HG02885 (cell line): ENCODE measurements at regions not wholly inside any gene's neighbourhood (a gene's known extent, or its start where the extent isn't known, plus 50 kb on each side); places are given as distances from the start of the nearest gene placed in this dataset.

Experiments used
- ATAC-seq: cut with Tn5 transposase; IDR thresholded peaks from one replicate; pipeline ENCODE4 v1.9.1; 2021; ENCODE audit warnings: mild to moderate bottlenecking; ENCODE audit not compliant: unreplicated experiment, poor library complexity

DNA sequence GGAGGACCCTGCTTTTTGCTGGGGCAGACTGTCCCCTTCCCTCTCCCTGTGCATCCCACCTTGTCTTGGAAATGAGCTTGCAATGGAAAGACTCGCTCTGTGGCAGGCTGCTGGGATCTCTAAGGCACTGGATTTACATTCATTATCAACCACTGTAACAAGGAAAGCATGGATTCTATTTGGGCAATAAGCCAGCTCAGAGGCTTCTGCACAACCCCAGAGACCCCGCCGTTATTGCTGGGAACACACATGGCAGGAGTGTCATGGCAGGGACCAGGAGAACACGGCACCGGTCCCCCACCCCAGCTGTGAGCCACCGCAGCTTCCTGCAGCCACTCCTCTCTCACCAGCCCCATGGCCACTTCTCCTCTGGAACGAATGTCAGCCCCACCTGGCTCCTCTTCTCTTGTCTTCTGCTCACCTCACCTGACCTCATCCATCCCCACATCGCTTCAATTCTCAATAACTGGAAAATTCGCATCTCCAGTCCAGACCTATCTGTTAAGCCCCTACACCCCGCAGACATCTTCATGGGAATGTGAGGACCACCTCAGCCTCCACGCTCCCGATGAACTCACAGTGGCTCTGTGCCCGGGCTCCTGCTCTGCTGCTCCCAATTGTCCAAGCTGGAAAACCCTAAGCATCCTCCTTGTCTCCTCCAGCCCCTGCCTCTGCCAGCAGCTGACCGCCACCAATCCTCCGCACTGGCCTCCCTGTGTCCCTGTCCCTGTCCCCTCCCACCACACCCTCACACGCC is 181.5 kb downstream of the USP12 start:
- ATAC-seq = no peak

DNA sequence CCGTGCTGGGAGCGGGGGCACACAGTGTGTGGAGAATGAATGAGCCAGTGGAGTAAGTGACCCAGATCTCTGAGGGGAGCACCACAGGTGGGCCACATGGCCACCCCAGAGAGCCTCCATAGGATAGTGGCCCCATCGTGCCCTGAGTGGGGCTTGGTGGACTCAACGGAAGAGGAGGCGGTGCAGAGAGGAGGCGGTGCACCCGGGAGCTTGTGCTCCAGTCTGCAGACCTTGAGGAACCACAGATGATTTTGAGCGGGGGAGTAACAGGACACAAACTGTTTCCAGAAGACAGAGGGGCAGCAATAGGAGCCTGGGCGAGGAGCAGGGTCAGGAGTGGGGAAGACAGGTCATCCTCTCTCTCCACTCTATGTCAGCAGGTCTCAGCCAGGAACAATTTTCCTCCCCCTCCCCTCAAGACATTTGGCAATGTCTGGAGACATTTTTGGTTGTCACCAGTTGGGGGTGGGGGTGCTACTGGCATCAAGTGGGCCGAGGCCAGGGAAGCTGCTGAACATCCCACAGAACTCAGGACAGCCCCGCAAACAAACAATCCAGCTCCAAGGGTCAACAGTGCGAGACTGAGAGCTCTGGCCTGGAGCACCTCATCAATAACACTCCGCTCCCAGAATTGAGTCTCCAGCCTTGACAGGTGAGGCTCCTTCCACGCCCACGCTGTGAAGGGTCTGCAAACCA is 182.2 kb downstream of the USP12 start:
- no peak for ATAC-seq

DNA sequence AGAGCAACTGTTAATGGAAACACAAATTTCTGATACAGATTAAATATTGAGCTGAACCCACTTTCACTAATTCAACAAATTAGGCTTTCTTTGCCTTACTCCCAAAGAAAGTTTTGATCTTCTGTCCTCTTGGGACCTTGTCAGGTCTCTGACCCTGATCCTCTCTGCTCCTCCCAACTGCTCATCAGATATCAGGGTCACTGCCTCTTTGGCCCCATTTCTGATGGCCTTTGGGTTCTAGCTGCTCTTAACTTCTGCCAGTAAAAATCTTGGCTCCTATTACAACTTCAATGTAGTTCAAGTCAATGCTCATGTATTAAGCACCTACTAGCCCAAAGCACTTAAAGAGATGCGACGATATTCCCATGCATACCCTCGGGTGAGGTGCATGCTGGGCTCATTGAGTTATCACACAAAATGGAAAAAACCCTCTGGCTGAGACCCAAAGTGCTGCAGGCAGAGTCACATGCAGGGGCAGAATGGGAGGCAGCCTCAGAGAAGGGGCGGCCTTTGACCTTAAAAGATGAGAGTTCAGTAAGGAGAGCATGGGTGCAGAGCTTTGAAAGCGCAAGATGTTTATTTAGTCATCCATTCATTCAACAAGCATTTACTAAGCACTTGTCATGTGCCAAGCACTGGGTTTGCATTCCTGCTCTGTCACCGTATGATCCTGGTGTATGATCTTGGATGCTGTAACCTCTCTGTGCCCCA is 183.4 kb downstream of the USP12 start:
- no peak for ATAC-seq

DNA sequence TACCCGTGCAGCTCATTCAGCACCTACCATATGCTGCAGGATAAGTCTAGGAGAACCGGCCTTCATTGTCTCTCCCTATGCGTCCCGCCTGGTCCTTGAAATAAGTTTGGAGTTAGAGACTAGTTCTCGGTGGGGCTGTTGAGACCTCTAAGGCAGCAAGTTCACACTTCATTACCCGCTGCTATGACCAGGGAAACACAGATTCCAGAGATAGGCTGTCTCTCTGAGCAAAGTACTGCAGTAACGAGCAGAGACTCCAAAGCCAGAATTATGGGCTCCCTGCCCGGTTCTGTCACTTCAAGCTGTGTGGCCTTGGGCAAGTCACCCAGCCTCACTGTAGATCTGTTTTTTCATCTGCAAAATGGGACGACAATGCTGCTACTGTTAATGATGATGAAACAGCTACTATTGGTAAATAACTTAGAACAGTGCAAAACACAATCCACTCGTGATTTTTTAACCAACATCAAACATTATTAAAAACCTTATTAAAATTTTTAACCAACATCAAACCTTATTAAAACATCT is 184.1 kb downstream of the USP12 start:
- ATAC-seq = no peak

DNA sequence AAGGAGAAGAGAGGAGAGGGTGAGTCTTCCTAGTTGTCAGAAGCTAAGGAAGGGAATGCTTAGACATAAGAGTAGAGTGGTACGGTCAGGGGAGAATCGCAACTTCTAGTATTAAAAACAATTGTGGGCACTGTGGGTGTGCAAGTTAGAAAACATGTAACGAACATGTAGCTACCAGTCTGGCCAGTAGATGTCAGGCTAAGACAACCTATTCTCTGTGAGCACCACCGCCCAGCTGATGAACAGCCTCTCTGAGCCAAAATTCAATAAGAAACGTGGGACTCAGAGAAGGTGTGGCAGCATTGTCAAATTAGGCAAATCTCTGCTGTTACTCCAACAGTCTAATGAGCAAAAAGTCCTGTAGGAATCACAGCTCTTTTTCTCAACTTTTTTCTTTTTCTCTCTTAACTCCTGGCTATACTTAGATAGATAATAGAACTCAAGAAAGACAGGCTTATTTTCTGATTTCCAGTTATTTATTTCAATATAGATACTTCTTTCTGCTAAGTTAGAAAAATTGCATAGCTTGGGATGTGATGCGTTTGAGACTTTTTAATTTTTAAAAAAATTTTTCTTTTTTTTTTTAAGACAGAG is 186.2 kb downstream of the USP12 start:
- ATAC-seq = peak; percentile 79

DNA sequence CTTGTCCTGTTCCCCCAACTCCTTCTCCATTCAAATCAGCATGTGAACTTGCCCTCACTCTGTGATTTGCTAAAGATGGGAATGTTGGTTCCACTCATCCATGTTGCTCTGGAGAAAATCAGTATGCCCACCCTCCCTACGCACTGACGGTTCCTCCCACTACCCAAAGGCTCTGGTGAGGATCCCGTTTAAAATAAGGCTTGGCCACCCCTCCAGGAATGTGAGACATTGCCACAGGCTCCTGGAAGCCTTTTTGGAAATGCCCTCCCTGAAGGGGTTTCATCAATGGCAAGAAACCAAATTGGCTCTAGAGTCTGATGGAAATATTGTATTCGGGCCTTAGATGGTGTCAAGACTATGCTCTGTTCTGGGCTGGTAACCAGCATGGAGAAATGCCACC is 187.3 kb downstream of the USP12 start:
- ATAC-seq = no peak

DNA sequence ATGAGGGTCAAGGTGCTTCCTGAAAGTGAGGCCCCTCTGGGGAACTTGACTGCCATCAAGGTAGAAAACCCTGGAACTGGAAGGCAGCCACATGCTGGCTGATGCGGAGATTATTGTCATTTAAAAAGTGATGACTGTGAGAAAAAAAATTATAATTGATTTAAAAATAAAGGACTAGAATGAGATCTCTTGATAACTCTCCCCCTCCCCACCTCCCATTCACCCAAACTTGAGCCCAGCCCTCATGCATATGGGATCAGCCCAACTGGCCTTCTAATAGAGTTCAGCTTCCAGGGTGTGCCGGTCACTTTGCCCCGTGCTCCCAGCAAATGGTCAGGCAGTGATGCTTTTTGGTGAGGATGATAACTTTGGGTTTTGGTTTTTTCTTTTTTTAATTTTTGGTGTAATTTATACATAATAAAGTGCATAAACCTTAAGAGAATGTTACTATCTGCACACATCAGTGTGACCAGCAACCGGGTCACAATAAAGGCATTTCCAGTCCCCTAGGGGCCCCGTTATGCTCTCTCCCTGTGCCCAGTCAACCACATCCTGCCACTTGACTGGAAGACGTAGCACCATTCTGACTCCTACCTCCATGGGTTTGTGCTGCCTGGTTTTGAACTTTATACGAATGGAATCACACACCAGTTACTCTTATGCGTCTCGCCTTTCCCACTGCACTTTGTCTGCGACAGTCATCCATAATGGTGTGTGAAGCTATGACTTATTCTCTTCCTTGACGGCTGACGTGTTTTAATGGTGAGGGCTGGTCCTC is 187.9 kb downstream of the USP12 start:
- ATAC-seq = no peak

DNA sequence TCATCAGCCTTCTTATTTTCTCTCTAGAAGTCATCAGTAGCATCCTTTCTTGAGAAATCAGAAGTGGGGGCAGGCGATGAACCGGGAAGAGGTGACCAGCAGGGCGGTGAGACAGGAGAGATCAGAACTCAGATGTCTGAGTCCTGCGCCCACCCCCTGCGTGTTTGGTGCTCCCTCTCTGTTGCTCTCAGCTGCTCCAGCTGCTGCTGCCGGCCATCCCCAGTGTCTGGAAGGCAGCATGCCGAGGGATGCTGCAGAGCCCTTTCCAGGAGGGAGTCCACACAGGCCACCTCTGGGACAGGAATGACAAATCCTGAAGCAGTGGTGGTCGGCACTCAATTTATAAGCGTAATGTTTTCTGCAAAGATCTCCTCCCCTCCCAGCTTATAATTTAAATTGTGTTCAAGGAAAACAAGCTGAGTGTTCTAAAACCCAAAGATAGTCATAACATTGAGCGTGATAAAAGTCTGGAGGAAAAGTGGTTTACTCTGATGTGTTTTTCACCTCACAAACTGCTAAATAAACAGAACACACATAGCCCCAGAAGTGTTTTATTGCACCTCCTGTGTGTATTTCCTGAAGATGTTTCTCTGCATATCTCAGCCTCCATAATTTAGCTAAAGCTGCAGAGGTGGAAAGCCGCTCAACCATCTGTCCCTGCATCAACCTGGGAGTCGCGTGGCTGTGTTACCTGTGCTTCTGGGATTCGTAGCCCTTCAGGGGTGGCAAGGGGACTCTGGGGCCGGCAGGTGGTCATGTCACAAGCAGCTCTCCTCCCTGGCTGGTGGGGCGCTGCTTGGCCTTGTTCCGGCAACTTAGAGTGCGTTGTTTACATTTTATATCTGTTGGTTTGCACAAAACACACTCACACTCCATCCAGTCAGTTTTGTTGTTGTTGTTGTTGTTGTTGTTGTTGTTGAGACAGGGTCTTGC is 191.2 kb downstream of the USP12 start:
- ATAC-seq = no peak

DNA sequence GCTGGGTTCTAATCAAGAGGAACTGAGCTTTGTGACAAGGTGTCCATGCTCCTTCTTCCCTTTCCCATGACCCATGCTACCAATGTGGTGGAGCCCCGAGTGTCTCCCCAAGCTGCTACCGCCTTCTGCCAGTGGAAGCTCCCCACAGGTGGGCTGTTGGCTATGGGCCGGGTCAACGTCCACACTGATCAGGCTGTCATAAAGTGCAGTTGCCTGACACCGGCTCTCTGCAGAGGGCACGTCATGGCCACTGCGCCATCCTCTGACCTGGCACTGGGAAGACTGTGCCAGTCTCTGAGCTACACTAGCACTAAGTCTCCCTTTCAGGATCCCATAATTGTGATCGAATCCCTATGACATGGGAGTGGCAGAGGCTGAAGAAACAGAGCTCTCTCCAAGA is 192.3 kb downstream of the USP12 start:
- ATAC-seq = no peak

DNA sequence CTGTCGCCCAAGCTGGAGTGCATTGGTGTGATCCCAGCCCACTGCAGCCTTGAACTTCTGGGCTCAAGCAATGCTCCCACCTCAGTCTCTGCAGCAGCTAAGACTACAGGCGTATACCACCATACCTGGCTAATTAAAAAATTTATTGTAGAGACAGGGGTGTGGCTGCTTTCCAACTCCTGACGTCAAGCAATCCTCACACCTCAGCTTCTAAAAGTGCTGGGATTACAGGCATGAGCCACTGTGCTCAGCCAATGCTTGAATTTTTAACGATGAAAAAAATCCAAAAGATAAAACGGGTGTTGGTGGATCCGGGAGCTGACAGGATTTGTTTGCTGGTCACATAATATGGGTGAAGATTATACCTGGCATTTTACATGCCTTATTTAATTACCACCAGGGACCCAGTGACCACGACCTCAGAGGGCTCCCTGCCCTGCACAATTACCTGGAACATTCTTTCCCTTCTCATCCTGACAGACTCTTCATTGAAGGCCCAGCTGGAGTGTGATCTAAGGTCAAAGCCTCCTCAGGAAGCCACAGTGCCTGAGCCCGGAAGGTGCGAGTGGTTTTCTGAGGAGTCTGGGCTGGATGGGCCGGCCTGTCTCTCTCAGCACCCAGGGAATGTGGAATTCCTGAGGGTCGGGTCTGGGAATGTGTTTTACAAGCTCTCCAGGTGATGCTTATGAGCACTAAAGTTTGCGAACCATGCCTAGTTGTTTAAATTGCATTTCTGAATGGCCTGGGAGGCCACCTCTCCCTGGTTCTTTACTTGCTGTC is 193.3 kb downstream of the USP12 start:
- no peak for ATAC-seq

DNA sequence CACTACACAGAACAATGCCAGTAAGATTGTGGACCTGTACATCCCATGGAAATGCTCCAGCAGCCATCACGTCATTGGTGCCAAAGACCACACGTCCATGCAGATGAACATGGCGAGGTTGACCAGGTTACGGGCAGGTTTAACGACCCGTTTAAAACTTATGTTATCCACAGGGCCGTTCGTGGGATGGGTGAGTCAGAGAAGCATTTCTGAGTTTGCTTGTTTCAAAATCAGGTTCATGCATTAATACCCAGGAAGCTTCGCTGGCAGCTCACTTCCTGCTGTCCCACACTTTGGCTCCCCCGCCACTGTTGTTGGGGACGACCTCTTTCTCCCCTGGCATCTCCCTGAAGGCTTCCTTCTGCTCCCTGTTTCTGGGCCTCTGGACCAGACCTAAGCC is 194.1 kb downstream of the USP12 start:
- no peak for ATAC-seq

DNA sequence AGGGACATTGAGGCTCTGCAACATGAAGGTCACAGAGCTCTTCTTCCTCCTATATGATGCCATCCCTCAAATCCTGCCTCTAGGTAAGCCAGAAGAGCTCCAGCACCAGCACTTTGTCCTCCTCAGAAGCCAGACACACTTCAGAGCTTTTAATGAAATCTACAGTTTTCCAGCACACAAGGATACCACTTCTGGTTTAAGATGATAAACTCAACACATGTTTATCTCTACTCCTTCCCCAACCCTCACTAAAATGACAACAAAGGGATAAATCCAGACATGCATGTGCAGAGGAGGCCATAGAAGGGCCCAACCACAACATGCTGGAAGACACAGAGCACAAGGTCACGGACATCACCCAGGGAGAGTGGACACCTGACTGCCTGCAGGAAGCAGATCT is 195.3 kb downstream of the USP12 start:
- ATAC-seq = no peak

DNA sequence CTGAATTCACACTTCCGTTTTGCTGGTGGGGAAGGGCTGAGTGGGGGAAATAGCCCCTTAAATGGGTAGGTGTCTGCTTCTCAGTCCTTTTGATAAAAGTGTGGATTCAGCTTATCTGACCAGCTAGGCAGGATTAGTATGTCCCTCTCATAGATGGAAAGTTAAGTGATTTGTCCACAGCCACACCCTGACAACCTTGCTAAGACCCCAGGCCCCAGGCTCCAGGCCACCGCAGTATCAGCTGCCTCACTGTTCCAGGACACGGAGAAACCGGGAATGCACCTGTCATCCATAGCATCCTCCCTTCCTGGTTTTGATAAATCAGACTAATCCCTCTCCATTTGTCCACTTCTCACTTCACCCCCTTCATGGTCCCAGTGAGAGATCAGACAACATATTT is 197.7 kb downstream of the USP12 start:
- no peak for ATAC-seq

DNA sequence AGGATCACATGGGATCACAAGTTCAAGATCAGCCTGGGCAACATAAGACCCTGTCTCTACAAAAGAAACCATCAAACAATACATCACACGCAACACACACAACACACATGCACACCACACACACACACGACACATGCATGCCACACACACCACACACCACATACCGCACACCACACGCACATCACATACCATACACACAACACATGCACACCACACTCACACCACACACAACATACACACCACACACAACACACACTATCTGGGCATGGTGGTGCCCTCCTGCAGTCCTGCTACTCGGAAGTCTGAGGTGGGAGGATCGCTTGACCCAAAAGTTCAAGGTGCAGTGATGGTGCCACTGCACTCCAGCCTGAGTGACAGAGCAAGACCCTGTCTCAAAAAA is 198.3 kb downstream of the USP12 start:
- no peak for ATAC-seq

DNA sequence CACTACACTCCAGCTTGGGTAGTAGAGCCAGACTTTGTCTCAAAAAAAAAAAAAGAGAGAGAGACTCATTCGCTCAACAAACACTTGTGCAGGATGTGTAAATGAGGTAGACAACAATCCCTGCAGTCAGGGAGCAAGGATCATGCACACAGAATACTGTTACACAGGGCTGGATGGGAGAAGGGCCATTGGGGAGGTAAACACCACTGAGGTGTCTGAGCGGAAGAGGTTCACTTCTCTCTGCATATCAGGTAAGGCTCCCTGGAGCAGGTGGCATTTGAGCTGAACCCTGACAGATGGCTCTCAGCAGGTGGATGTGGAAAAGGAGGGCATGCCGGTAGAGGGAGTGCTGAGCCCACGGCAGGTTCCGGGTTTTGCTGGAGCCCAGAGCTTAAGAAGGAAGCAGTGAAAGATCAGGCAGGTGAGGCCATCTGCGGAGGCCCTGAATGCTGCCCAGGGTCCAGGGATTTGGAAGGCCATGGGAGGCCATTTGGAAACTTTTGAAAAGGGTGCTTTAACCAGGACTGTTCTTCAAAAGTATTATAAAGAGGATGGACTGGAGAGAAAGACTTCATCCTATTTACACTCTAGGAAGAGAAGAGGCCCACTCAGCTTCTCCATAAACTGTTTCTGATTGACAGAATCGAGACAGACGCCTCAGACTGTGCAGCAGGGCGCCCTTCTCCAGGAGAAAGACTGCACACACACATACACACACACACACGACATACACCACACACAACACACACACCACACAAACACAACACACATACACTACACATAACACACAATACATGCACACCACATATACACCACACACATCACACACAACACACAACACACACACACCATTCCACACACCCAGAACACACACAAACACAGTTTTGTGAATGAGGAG is 199.4 kb downstream of the USP12 start:
- peak; percentile 56 for ATAC-seq

DNA sequence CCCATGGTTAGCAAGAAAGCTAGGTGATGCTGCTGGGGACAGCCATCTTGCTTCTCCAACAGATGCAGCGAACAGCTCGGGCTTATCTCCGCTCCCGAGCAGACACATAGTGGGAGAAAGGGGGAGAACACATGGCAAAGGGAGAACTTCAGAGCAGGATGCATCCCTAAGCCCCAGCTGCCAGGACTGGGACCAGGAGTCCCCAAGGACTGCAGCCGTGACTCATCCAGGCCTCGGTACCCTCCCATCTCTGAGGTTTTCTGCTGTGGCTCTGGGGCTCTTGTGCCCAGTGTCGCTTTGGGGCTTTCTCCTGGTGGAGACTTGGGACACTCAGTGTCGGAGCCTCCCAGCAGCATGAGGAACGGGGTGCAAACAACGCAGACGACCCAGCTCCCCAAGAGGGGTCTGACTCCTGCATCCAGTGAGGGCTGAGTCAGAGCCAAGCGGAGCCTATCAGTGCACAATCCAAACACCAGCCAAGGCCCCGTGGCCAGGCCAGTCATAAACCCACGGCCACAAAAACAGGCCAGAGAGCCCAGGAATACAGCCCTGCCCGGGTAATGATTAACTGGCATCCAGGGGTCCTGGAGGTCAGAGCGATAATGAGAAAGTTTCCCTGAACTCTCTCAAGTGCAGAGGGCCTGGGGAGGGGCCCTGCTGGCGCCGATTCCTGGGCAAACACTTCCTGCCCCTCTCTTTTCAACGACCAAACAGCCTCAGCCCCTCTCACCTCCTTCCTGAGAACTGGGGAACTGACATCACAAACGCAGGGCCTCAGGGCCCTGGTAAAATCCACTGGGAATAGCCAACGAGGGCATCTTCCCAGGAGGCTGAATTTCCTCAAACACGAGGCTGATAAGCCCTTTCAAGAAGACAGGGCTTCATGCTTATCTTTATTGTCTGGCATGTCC is 202.9 kb downstream of the USP12 start:
- no peak for ATAC-seq
